ENCODE measurements at regions not wholly inside any gene's neighbourhood (a gene's known extent, or its start where the extent isn't known, plus 50 kb on each side); places are given as distances from the start of the nearest gene placed in this dataset.
"Not testable (repeated sequence)": the region's sequence is repeated elsewhere in the genome, so short reads cannot be mapped to it uniquely, and the experiment has no call there.

- intact Hi-C loops (cut with micrococcal nuclease): no loop called here
- Histone ChIP-seq H3F3A (ENCODE audit: low read length, unreplicated experiment) (no peaks in the 10 kb centered on the region), H3K27ac (ENCODE audit: low read length) (no peak overlapping the region), H3K36me3 (ENCODE audit: low read depth, low read length) (no peaks in the 10 kb centered on the region), H3K79me2 (ENCODE audit: low read length) (no peaks in the 10 kb centered on the region), H2AFZ (ENCODE audit: low read length) (no peak overlapping the region), H3K4me3 (ENCODE audit: low read length) (no peak overlapping the region), H3K9ac (ENCODE audit: low read length) (no peak overlapping the region), H3K9me3 (ENCODE audit: low read length) (peaks cover 14% of the 10 kb centered on the region), H3K27me3 (ENCODE audit: low read length) (no peaks in the 10 kb centered on the region), H3K4me2 (ENCODE audit: low read length) (no peak overlapping the region), H4K20me1 (ENCODE audit: low read length) (no peaks in the 10 kb centered on the region), H3K9me2 (replicated peaks; ENCODE audit: low read length) (no peaks in the 10 kb centered on the region), H3K4me1 (ENCODE audit: insufficient read depth, low read length) (no peaks in the 10 kb centered on the region)
- ChIA-PET POLR2A (ENCODE audit: unreplicated experiment) (no interaction called here), CTCF (no interaction called here)
- TF ChIP-seq EZH2phosphoT487 (IDR thresholded peaks at IDR 0.05; ENCODE audit: borderline replicate concordance, low read length): no peak
- TF ChIP-seq, protein P1, sequence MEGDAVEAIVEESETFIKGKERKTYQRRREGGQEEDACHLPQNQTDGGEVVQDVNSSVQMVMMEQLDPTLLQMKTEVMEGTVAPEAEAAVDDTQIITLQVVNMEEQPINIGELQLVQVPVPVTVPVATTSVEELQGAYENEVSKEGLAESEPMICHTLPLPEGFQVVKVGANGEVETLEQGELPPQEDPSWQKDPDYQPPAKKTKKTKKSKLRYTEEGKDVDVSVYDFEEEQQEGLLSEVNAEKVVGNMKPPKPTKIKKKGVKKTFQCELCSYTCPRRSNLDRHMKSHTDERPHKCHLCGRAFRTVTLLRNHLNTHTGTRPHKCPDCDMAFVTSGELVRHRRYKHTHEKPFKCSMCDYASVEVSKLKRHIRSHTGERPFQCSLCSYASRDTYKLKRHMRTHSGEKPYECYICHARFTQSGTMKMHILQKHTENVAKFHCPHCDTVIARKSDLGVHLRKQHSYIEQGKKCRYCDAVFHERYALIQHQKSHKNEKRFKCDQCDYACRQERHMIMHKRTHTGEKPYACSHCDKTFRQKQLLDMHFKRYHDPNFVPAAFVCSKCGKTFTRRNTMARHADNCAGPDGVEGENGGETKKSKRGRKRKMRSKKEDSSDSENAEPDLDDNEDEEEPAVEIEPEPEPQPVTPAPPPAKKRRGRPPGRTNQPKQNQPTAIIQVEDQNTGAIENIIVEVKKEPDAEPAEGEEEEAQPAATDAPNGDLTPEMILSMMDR (conservative IDR thresholded peaks at IDR 0.05; ENCODE audit: low read depth, low read length): peak; percentile 49
- BruUV-seq (replicated peaks): no TSS peak
- no peak for DNase-seq
- ATAC-seq: no peak
Observed at GRCh38 chr3:116517308-116517707, 72.0 kb upstream of the LSAMP start.

GRCh38 chr3:116519101-116519500, 73.8 kb upstream of the LSAMP start:
- H3K27ac ChIP-seq (ENCODE audit: low read length); BruUV-seq (replicated peaks); H3K9me2 ChIP-seq (replicated peaks; ENCODE audit: low read length); H3K36me3 ChIP-seq (ENCODE audit: low read depth, low read length); H3K4me3 ChIP-seq (ENCODE audit: low read length); H4K20me1 ChIP-seq (ENCODE audit: low read length); H3K79me2 ChIP-seq (ENCODE audit: low read length); CTCF ChIA-PET; ATAC-seq; H3K4me1 ChIP-seq (ENCODE audit: insufficient read depth, low read length); H3F3A ChIP-seq (ENCODE audit: low read length, unreplicated experiment); H3K27me3 ChIP-seq (ENCODE audit: low read length); intact Hi-C loops (cut with micrococcal nuclease); DNase-seq; H3K4me2 ChIP-seq (ENCODE audit: low read length); H2AFZ ChIP-seq (ENCODE audit: low read length); POLR2A ChIA-PET (ENCODE audit: unreplicated experiment); H3K9ac ChIP-seq (ENCODE audit: low read length): not testable (repeated sequence)
- peaks cover 17% of the 10 kb centered on the region for H3K9me3 ChIP-seq (ENCODE audit: low read length)

DNA sequence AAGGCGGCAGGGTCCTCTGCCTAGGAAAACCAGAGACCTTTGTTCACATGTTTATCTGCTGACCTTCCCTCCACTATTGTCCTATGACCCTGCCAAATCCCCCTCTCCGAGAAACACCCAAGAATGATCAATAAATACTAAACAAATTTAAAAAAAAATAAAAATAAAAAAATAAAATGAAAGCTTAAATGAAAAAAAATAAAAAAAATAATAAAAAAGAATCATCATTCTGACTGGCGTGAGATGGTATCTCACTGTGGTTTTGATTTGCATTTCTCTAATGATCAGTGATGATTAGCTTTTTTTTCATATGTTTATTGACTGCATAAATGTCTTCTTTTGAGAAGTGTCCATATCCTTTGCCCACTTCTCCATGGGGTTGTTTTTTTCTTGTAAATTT, 74.5 kb upstream of the LSAMP start:
- DNase-seq; H3K27me3 ChIP-seq (ENCODE audit: low read length); ATAC-seq; H3K9ac ChIP-seq (ENCODE audit: low read length); H3K9me2 ChIP-seq (replicated peaks; ENCODE audit: low read length); BruUV-seq (replicated peaks); H3K4me1 ChIP-seq (ENCODE audit: insufficient read depth, low read length); H2AFZ ChIP-seq (ENCODE audit: low read length); CTCF ChIA-PET; H3F3A ChIP-seq (ENCODE audit: low read length, unreplicated experiment); H3K27ac ChIP-seq (ENCODE audit: low read length); H3K4me3 ChIP-seq (ENCODE audit: low read length); POLR2A ChIA-PET (ENCODE audit: unreplicated experiment); H3K36me3 ChIP-seq (ENCODE audit: low read depth, low read length); H3K4me2 ChIP-seq (ENCODE audit: low read length); H3K79me2 ChIP-seq (ENCODE audit: low read length); H4K20me1 ChIP-seq (ENCODE audit: low read length); intact Hi-C loops (cut with micrococcal nuclease): not testable (repeated sequence)
- H3K9me3 ChIP-seq (ENCODE audit: low read length): peaks cover 17% of the 10 kb centered on the region

DNA sequence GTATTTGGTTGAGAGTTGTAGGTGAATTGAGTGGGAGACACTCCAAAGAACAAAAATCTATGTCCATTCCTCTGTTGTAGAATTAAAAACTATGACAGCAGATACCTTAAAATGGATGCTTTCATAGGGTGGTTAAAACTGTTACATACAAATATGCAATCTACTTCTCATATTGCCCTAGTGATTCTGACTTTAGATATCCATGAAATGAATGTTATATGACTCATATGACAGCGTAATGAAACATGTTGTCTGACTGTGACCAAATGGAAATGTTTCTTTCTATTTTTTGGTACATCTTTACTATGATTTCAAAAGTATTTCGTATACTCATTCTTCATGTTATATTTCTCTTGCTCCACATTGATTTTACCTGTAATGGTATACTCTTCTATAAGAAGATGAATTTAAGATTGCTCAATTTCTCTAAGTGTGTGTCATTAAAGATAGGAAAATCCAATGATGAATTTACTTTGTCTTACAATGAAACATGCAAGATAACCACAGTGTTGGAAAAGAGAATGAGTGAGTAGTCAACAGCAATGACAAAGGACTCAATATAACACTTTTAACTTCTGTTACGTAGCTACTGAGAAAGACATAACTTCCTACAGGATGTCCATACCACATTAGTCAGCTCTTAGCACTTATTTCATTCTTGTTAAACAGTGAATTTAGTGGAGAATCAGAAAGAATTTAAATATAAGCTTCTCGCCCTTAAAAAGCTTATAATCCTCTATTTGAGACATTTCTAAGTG, 79.3 kb upstream of the LSAMP start:
- no peaks in the 10 kb centered on the region for H3K27me3 ChIP-seq (ENCODE audit: low read length)
- no peak overlapping the region for H3K4me2 ChIP-seq (ENCODE audit: low read length)
- BruUV-seq (replicated peaks): no TSS peak
- H3K27ac ChIP-seq (ENCODE audit: low read length): no peak overlapping the region
- H2AFZ ChIP-seq (ENCODE audit: low read length): no peak overlapping the region
- no peak overlapping the region for H3K4me3 ChIP-seq (ENCODE audit: low read length)
- no peaks in the 10 kb centered on the region for H3K9me2 ChIP-seq (replicated peaks; ENCODE audit: low read length)
- no peaks in the 10 kb centered on the region for H3K4me1 ChIP-seq (ENCODE audit: insufficient read depth, low read length)
- no peaks in the 10 kb centered on the region for H3F3A ChIP-seq (ENCODE audit: low read length, unreplicated experiment)
- H3K9ac ChIP-seq (ENCODE audit: low read length): no peak overlapping the region
- H3K9me3 ChIP-seq (ENCODE audit: low read length): peaks cover 12% of the 10 kb centered on the region
- ChIA-PET POLR2A (ENCODE audit: unreplicated experiment) (no interaction called here), CTCF (no interaction called here)
- intact Hi-C loops (cut with micrococcal nuclease): no loop called here
- no peak for ATAC-seq
- TF ChIP-seq EZH2 (IDR thresholded peaks at IDR 0.05; ENCODE audit: low read length, unreplicated experiment) (no peak), EZH2phosphoT487 (IDR thresholded peaks at IDR 0.05; ENCODE audit: borderline replicate concordance, low read length) (no peak)
- TF ChIP-seq, protein P1 (conservative IDR thresholded peaks at IDR 0.05; ENCODE audit: low read depth, low read length): no peak
- H4K20me1 ChIP-seq (ENCODE audit: low read length): no peaks in the 10 kb centered on the region
- H3K36me3 ChIP-seq (ENCODE audit: low read depth, low read length): no peaks in the 10 kb centered on the region
- DNase-seq: no peak
- H3K79me2 ChIP-seq (ENCODE audit: low read length): no peaks in the 10 kb centered on the region
